ACC112 (cell line): ENCODE measurements at regions not wholly inside any gene's neighbourhood (a gene's known extent, or its start where the extent isn't known, plus 50 kb on each side); places are given as distances from the start of the nearest gene placed in this dataset.

Experiments
- H2AFZ ChIP-seq: fragments of 200-600 bp; sonication (generic); one replicate; pipeline ENCODE4 v1.6.0; 2017; ENCODE audit warnings: antibody characterized with exemption, low read length; ENCODE audit not compliant: unreplicated experiment
- H3K27ac ChIP-seq: fragments of 200-600 bp; sonication (generic); 2 replicates; pipeline ENCODE4 v1.5.1; 2014; ENCODE audit warnings: low read depth, mild to moderate bottlenecking, antibody characterized with exemption, low read length, moderate library complexity
- H3K27me3 ChIP-seq: fragments of 200-600 bp; sonication (generic); 2 replicates; pipeline ENCODE4 v1.6.1; 2014; ENCODE audit warnings: mild to moderate bottlenecking, antibody characterized with exemption, low read length, moderate library complexity, mixed read lengths; ENCODE audit not compliant: insufficient read depth
- H3K36me3 ChIP-seq: fragments of 200-600 bp; sonication (generic); 2 replicates; pipeline ENCODE4 v1.6.1; 2016; ENCODE audit warnings: mild to moderate bottlenecking, antibody characterized with exemption, low read length, moderate library complexity, mixed read lengths; ENCODE audit not compliant: insufficient read depth
- H3K4me1 ChIP-seq: fragments of 200-600 bp; sonication (generic); one replicate; pipeline ENCODE4 v1.6.1; 2016; ENCODE audit warnings: low read length, mixed read lengths; ENCODE audit not compliant: insufficient read depth, unreplicated experiment, control insufficient read depth
- H3K4me3 ChIP-seq: fragments of 200-600 bp; sonication (generic); 2 replicates; pipeline ENCODE4 v1.5.1; 2014; ENCODE audit warnings: mild to moderate bottlenecking, low read depth, low read length
- H3K79me2 ChIP-seq: fragments of 200-600 bp; sonication (generic); one replicate; pipeline ENCODE4 v1.6.0; 2016; ENCODE audit warnings: low read length; ENCODE audit not compliant: control insufficient read depth, unreplicated experiment, insufficient read depth

- Histone ChIP-seq H3K27me3 (no peaks in the 10 kb centered on the region), H3K4me3 (no peak overlapping the region), H3K79me2 (no peaks in the 10 kb centered on the region), H3K4me1 (peaks cover 13% of the 10 kb centered on the region), H2AFZ (no peak overlapping the region), H3K36me3 (no peaks in the 10 kb centered on the region), H3K27ac (no peak overlapping the region)
Observed at GRCh38 chr6:168131464-168132415, 52.7 kb upstream of the FRMD1 start.

GRCh38 chr6:168130697-168131371 is 51.8 kb upstream of the FRMD1 start:
- H3K4me1 ChIP-seq = peaks cover 13% of the 10 kb centered on the region
- H2AFZ ChIP-seq = no peak overlapping the region
- H3K4me3 ChIP-seq = no peak overlapping the region
- H3K36me3 ChIP-seq = no peaks in the 10 kb centered on the region
- H3K27ac ChIP-seq = no peak overlapping the region
- no peaks in the 10 kb centered on the region for H3K27me3 ChIP-seq
- no peaks in the 10 kb centered on the region for H3K79me2 ChIP-seq

GRCh38 chr6:168130168-168130696 is 51.2 kb upstream of the FRMD1 start:
- Histone ChIP-seq H3K36me3 (no peaks in the 10 kb centered on the region), H3K79me2 (no peaks in the 10 kb centered on the region), H3K27ac (no peak overlapping the region), H3K27me3 (no peaks in the 10 kb centered on the region), H2AFZ (no peak overlapping the region), H3K4me1 (peaks cover 13% of the 10 kb centered on the region), H3K4me3 (no peak overlapping the region)

GRCh38 chr6:168129292-168130167 is 50.5 kb upstream of the FRMD1 start:
- Histone ChIP-seq H2AFZ (no peak overlapping the region), H3K36me3 (no peaks in the 10 kb centered on the region), H3K27ac (no peak overlapping the region), H3K79me2 (no peaks in the 10 kb centered on the region), H3K4me3 (no peak overlapping the region), H3K4me1 (peaks cover 13% of the 10 kb centered on the region), H3K27me3 (0 out of 2 replicates have a peak, but pooled peaks cover 3% of the 10 kb centered on the region)

GRCh38 chr6:168128631-168129291 is 49.7 kb upstream of the FRMD1 start:
- H3K27ac ChIP-seq = no peak overlapping the region
- H3K79me2 ChIP-seq = no peaks in the 10 kb centered on the region
- peaks cover 12% of the 10 kb centered on the region for H3K4me1 ChIP-seq
- H3K4me3 ChIP-seq = no peak overlapping the region
- no peaks in the 10 kb centered on the region for H3K36me3 ChIP-seq
- H3K27me3 ChIP-seq = 0 out of 2 replicates have a peak, but pooled peaks cover 3% of the 10 kb centered on the region
- H2AFZ ChIP-seq = no peak overlapping the region
